GM12864 (cell line): ENCODE measurements at regions not wholly inside any gene's neighbourhood (a gene's known extent, or its start where the extent isn't known, plus 50 kb on each side); places are given as distances from the start of the nearest gene placed in this dataset.

ENCODE experiments used
- DNase-seq: peaks from one replicate; pipeline ENCODE4 v3.0.0-alpha.2; 2011; ENCODE audit warnings: low read depth
- H3K4me3 ChIP-seq: 2 replicates; pipeline ENCODE4 v1.5.1; 2011; ENCODE audit warnings: mild to moderate bottlenecking, low read depth, low read length, control low read depth
- TF ChIP-seq, protein P1 (sequence below): IDR thresholded peaks from 2 replicates; pipeline ENCODE4 v1.5.1; 2011; ENCODE audit warnings: low read depth, mild to moderate bottlenecking, moderate library complexity, low read length, control low read depth, inconsistent platforms; ENCODE audit errors: missing control alignments

DNA sequence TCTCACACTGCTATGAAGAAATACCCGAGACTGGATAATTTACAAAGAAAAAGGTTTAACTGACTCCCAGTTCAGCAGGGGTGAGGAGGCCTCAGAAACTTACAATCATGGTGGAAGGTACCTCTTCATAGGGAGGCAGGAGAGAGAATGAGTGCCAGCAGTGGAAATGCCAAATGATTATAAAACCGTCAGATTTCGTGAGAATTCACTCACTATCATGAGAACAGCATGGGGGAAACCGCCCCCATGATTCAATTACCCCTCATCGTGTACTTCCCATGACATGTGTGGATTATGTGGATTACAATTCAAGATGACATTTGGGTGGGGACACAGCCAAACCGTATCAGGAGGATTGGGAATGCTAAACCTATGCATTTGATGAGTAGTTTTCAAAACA lies 380.3 kb upstream of the SPHKAP start:
- no peak for DNase-seq
- no peak overlapping the region for H3K4me3 ChIP-seq
- TF ChIP-seq, protein P1, sequence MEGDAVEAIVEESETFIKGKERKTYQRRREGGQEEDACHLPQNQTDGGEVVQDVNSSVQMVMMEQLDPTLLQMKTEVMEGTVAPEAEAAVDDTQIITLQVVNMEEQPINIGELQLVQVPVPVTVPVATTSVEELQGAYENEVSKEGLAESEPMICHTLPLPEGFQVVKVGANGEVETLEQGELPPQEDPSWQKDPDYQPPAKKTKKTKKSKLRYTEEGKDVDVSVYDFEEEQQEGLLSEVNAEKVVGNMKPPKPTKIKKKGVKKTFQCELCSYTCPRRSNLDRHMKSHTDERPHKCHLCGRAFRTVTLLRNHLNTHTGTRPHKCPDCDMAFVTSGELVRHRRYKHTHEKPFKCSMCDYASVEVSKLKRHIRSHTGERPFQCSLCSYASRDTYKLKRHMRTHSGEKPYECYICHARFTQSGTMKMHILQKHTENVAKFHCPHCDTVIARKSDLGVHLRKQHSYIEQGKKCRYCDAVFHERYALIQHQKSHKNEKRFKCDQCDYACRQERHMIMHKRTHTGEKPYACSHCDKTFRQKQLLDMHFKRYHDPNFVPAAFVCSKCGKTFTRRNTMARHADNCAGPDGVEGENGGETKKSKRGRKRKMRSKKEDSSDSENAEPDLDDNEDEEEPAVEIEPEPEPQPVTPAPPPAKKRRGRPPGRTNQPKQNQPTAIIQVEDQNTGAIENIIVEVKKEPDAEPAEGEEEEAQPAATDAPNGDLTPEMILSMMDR: no peak

DNA sequence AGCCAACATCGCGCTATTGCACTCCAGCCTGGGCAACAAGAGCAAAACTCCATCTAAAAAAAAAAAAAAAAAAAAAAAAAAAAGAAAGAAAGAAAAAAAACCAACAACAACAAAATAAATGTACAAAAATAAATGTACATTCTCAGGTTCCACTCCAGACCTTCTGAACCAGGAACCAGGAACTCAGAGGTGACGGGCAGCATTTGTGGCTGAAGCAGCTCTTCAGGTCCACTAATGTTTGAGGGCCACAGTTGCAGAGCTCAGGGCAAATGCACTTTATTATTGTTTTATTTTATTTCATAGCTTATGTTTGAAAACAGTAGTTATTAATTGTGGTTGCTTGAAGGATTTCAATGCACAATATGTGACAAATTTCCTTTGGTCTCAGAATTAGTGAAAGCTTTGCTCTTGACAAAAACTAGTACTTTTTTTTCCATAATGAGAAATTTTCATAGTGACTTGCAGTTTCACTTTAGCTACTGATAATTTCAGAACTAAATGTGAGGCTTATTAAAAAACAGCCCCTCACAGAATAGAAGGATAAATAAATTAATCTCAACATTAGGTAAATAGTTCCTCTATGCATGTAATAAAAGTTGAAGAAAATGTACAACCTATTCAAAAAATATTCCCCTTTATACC lies 378.4 kb upstream of the SPHKAP start:
- no peak overlapping the region for H3K4me3 ChIP-seq
- TF ChIP-seq, protein P1: no peak
- DNase-seq: no peak

DNA sequence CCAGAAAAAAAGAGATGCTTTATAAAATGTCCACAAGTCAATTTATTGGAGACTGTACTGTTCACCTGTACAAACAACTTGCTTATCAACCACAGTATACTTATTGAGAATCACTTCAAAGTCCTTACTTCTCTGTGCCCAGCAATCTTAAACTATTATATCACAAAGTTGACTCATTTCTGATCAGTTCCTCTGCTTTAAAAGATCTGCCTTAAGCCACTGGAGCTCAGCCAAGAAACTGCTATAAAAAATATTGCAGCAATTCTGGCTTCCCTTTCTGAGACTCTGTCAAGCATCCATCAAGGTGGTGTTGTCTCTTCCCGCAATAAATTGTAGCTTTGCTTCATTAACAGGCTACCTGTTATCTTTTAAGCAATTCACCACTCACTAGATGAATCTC lies 375.2 kb upstream of the SPHKAP start:
- no peak overlapping the region for H3K4me3 ChIP-seq
- TF ChIP-seq, protein P1: no peak
- DNase-seq: no peak

DNA sequence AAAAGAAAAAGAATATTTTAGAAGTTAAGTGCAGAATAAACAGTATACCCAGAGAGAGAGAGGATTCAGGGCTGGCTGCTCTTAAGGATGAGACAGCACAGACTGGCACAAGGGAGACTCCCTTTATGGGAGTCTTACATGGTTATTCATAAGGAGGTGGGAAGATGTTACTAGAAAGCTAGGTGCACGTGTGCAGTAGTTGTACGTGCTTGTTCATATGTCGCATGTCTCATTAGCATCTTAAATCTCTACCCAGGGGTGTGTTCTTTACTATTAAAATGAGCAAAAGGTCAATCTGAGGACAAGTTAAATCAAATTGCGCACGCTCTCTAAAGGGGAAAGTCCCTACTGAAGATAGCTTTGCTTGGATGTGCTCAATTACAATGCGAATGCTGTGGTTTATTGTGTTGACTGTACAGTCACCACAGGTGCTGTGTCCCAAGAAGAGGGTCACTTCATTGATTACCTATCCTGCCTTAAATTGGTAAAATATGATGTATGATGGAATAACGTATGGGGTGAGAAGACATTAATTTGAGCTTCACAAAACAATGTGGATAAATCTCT lies 368.0 kb upstream of the SPHKAP start:
- no peak for DNase-seq
- H3K4me3 ChIP-seq: no peak overlapping the region
- TF ChIP-seq, protein P1: no peak

DNA sequence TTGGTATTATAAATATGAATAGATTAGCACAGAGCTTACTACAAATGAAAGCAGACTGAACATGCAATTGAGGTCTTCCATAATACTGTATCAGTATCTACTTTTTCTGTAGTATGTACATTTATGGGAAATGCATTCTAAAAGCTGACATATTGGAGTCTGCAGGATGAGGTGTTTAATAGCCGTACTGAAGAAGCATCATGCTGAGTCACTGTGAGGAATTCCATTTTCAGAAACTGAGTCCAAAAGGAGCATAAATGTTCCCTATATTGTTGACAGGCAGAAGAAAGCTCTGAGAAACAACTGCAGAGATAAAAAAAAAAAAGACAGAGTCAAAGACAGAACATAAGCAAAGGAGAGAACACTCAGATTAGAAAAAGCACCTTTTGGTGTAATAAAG lies 366.7 kb upstream of the SPHKAP start:
- TF ChIP-seq, protein P1: no peak
- no peak for DNase-seq
- no peak overlapping the region for H3K4me3 ChIP-seq

DNA sequence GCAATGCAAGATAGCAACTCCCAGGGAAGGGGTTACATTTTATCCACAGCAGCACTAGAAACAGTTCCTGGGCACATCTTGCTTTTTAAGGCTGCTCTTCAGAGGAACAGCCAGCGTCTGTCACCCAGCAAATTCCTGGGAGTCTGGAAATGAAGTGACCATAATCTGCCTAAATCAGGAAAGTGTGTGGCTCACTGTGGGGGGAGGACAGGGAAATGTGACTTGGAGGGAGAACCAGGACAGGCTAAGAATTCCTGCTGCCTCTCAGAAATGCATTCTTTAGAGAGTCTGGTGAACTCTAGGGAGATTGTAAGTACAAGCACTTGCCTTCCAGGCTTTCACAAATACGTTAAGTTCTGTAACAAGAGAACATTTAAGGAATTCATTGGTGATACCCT lies 364.3 kb upstream of the SPHKAP start:
- H3K4me3 ChIP-seq: no peak overlapping the region
- no peak for DNase-seq
- TF ChIP-seq, protein P1: no peak

DNA sequence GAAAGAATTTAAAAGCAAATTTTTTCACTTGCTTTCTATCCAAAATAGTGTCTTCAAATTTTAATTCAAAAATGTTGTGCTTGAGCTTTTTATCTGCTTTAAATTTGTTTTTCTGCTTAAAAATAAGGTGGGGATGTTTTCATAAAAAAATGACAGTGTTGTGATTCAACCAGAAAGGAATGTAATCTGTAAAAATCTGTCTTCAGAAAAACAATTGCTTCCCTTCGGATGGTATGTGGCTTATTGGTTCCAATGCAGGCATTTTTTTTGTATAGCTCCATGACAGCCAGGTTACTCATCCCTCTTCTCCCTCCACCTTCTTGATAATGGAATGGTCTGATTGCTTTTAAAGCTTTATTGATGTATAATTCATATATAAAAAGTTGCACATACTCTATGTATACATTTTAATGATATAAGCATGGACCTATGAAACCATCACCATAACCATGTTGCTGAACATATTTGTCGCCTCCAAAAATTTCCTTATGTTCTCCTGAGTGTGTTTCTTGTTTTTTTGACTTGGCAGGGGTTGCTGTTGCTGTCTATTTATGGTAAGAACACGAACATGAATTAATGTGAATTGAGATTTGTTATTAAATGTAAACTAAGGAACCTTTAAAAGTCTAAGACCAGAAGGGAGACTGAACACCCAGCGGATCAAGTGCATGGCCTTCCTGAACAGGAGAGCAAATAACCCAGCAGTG lies 363.7 kb upstream of the SPHKAP start:
- TF ChIP-seq, protein P1: no peak
- DNase-seq: no peak
- no peak overlapping the region for H3K4me3 ChIP-seq
